ENCODE measurements at regions not wholly inside any gene's neighbourhood (a gene's known extent, or its start where the extent isn't known, plus 50 kb on each side); places are given as distances from the start of the nearest gene placed in this dataset.

GRCh38 chr1:234706931-234707330 is 97.0 kb upstream of the IRF2BP2 start:
- in situ Hi-C loops (cut with HindIII; ENCODE audit: extremely low pct_ligation_motif_present, low pct_unique_long_range_greater_than_20kb) (no loop called here), intact Hi-C loops (cut with micrococcal nuclease; ENCODE audit: unreplicated experiment) (no loop called here)
- H3K4me2 ChIP-seq (ENCODE audit: low read depth, low read length), result no peak overlapping the region
- H3K27me3 ChIP-seq (ENCODE audit: control insufficient read depth in 1 of 2, insufficient read depth in 2 of 2, low read length in 2 of 2), result no peaks in the 10 kb centered on the region
- CTCF ChIA-PET (ENCODE audit: low intra/inter-chr PET ratio, low total read pairs), result no interaction called here
- H3K36me3 ChIP-seq (replicated peaks in 1 of 2; ENCODE audit: control insufficient read depth in 1 of 2, insufficient read depth in 2 of 2, low read length in 2 of 2), result no peaks in the 10 kb centered on the region
- no peaks in the 10 kb centered on the region for H3K9me3 ChIP-seq (ENCODE audit: low read length)
- POLR2A ChIA-PET, result interaction anchor here (1.0 to 2.1 kb wide), 3 partner anchors 9 to 96 kb away, joined by 3 to 17 read pairs (median 5); no protein-coding TSS in a partner anchor
- no peaks in the 10 kb centered on the region for H4K20me1 ChIP-seq (ENCODE audit: insufficient read depth, low read length)
- DNase-seq (ENCODE audit: low spot score) (no peak), FAIRE-seq (no peak), ATAC-seq (no peak)
- peaks cover 21% of the 10 kb centered on the region for H3K4me1 ChIP-seq (ENCODE audit: insufficient read depth, low read length)
- H3K79me2 ChIP-seq (ENCODE audit: insufficient read depth, low read length), result no peaks in the 10 kb centered on the region
- 100% methylated on average over 1 of the region's 1 CpG for WGBS (ENCODE audit: low lambda C conversion rate)
- no TSS peak for BruUV-seq (replicated peaks)
- H3K9ac ChIP-seq (ENCODE audit: insufficient read depth, low read depth, low read length), result no peak overlapping the region
- no peak overlapping the region for H3K4me3 ChIP-seq (replicated peaks in 1 of 3; ENCODE audit: insufficient read depth in 1 of 3, low read depth in 2 of 3, low read length in 3 of 3)
- no peak overlapping the region for H2AFZ ChIP-seq (ENCODE audit: low read length)
- H3K27ac ChIP-seq (ENCODE audit: extremely low read length, insufficient read depth, low read length), result no peak overlapping the region
- TF ChIP-seq MATR3 (CRISPR knock-in tag; IDR thresholded peaks at IDR 0.05) (no peak), NFIC (IDR thresholded peaks at IDR 0.05; ENCODE audit: low read length) (no peak), BHLHE40 (IDR thresholded peaks at IDR 0.05; ENCODE audit: low read length) (no peak), ZNF18 (CRISPR knock-in tag; IDR thresholded peaks at IDR 0.05; ENCODE audit: insufficient replicate concordance) (no peak), MXD1 (CRISPR knock-in tag; IDR thresholded peaks at IDR 0.05) (no peak), ZNF256 (CRISPR knock-in tag; conservative IDR thresholded peaks at IDR 0.05) (no peak), FOXA1 (IDR thresholded peaks at IDR 0.05) (no peak), FOXA1 (CRISPR knock-in tag; IDR thresholded peaks at IDR 0.05) (no peak), MTA1 (CRISPR knock-in tag; IDR thresholded peaks at IDR 0.05; ENCODE audit: borderline replicate concordance) (no peak), ZBTB8A (CRISPR knock-in tag; IDR thresholded peaks at IDR 0.05; ENCODE audit: borderline replicate concordance, low read depth) (no peak), IRF2 (CRISPR knock-in tag; IDR thresholded peaks at IDR 0.05) (no peak), ZFP37 (CRISPR knock-in tag; IDR thresholded peaks at IDR 0.05; ENCODE audit: borderline replicate concordance) (no peak), MYPOP (CRISPR knock-in tag; IDR thresholded peaks at IDR 0.05) (no peak), NCOA5 (CRISPR knock-in tag; IDR thresholded peaks at IDR 0.05) (no peak), ZNF713 (CRISPR knock-in tag; IDR thresholded peaks at IDR 0.05) (no peak), ARNTL (CRISPR knock-in tag; IDR thresholded peaks at IDR 0.05) (no peak), TAF1 (CRISPR knock-in tag; IDR thresholded peaks at IDR 0.05) (no peak), ARID5B (CRISPR knock-in tag; IDR thresholded peaks at IDR 0.05) (no peak), ZBTB33 (CRISPR knock-in tag; IDR thresholded peaks at IDR 0.05) (no peak)
